ENCODE measurements at regions not wholly inside any gene's neighbourhood (a gene's known extent, or its start where the extent isn't known, plus 50 kb on each side); places are given as distances from the start of the nearest gene placed in this dataset.

- CTCF ChIA-PET (ENCODE audit: partially characterized antibody) = interaction anchor here (1.5 to 3.2 kb wide), 2 partner anchors 11 to 22 kb away, joined by 6 to 23 read pairs; no protein-coding TSS in a partner anchor
- Histone ChIP-seq H3K9me3 (ENCODE audit: insufficient read depth in 2 of 2, low read depth in 1 of 2, low read length in 1 of 2) (no peaks in the 10 kb centered on the region), H3K23me2 (ENCODE audit: low read depth, low read length) (no peaks in the 10 kb centered on the region), H3K9ac (replicated peaks in 1 of 4; ENCODE audit: extremely low read depth in 1 of 4, low read depth in 3 of 4, low read length in 3 of 4) (no peak overlapping the region), H2AK5ac (ENCODE audit: low read depth, low read length) (no peak overlapping the region), H3K4ac (replicated peaks; ENCODE audit: insufficient read length, low read depth, low read length) (no peak overlapping the region), H2BK120ac (replicated peaks; ENCODE audit: low read depth, low read length) (peak overlapping the region; percentile 72), H4K91ac (replicated peaks; ENCODE audit: insufficient read length, low read length) (no peak overlapping the region), H3K18ac (ENCODE audit: extremely low read depth, low read length) (no peak overlapping the region; the same call in 1 of the 2 replicates), H3K14ac (ENCODE audit: insufficient read length) (no peak overlapping the region), H3K36me3 (ENCODE audit: control insufficient read depth in 2 of 4, insufficient read depth in 4 of 4, low read length in 3 of 4) (no peaks in the 10 kb centered on the region), H2BK5ac (ENCODE audit: low read depth, low read length) (no peak overlapping the region), H2BK20ac (ENCODE audit: low read length) (no peak overlapping the region), H4K5ac (ENCODE audit: insufficient read length, low read depth, low read length) (no peak overlapping the region), H3K23ac (ENCODE audit: insufficient read length) (no peak overlapping the region), H3K27ac (ENCODE audit: low read depth, low read length) (no peak overlapping the region), H3K79me1 (ENCODE audit: low read depth, low read length) (no peaks in the 10 kb centered on the region), H3K56ac (replicated peaks; ENCODE audit: insufficient read length, low read depth, low read length) (no peak overlapping the region), H3K4me1 (replicated peaks in 1 of 4; ENCODE audit: control insufficient read depth in 3 of 4, insufficient read depth in 4 of 4, low read length in 3 of 4) (no peaks in the 10 kb centered on the region; a peak in 1 of 7 replicates), H2BK15ac (ENCODE audit: low read length) (no peak overlapping the region), H4K20me1 (replicated peaks in 1 of 2; ENCODE audit: control insufficient read depth in 1 of 2, insufficient read depth in 2 of 2, low read length in 2 of 2) (no peaks in the 10 kb centered on the region), H3K4me3 (ENCODE audit: extremely low read depth in 1 of 4, insufficient read depth in 2 of 4, low read depth in 3 of 4, low read length in 4 of 4) (no peak overlapping the region), H2BK12ac (ENCODE audit: low read depth, low read length) (no peak overlapping the region), H3K79me2 (ENCODE audit: control insufficient read depth in 1 of 2, insufficient read depth in 2 of 2, low read length in 2 of 2) (no peaks in the 10 kb centered on the region), H4K8ac (ENCODE audit: extremely low read depth, insufficient read depth, low read length) (no peak overlapping the region), H3K4me2 (ENCODE audit: insufficient read depth in 1 of 2, low read depth in 2 of 2, low read length in 2 of 2) (no peak overlapping the region), H3K27me3 (replicated peaks in 1 of 4; ENCODE audit: control insufficient read depth in 3 of 4, extremely low read depth in 1 of 4, insufficient read depth in 3 of 4, low read length in 3 of 4) (no peaks in the 10 kb centered on the region), H2AFZ (ENCODE audit: low read length) (no peak overlapping the region; the same call in 1 of the 2 replicates)
- DNase-seq (ENCODE audit: low read depth in 1 of 2, low spot score in 2 of 2) (no peak), FAIRE-seq (no peak)
- 70% methylated on average over 9 of the region's 9 CpGs; no CpG with 5 or more reads in 1 of the 2 experiments for WGBS, 2 experiments (ENCODE audit: extremely low coverage in 1 of 2, insufficient coverage in 1 of 2, insufficient read length in 1 of 2, insufficient replicate concordance in 2 of 2, low coverage in 1 of 2, low lambda C conversion rate in 2 of 2, missing lambda C conversion rate in 1 of 2)
- POLR2A ChIA-PET (ENCODE audit: partially characterized antibody) = no interaction called here
- TF ChIP-seq SUZ12 (IDR thresholded peaks at IDR 0.05; ENCODE audit: low read length) (no peak), BRCA1 (IDR thresholded peaks at IDR 0.05; ENCODE audit: low read depth, low read length) (no peak), SP4 (IDR thresholded peaks at IDR 0.05; ENCODE audit: low read length) (no peak), SIX5 (IDR thresholded peaks at IDR 0.05; ENCODE audit: low read depth, low read length) (no peak), CTBP2 (IDR thresholded peaks at IDR 0.05; ENCODE audit: borderline replicate concordance, insufficient read depth, insufficient read length, low read length) (no peak), ATF3 (IDR thresholded peaks at IDR 0.05; ENCODE audit: insufficient read depth, low read depth, low read length) (no peak), POLR2AphosphoS5 (IDR thresholded peaks at IDR 0.05; ENCODE audit: low read depth, low read length) (no peak), NANOG (IDR thresholded peaks at IDR 0.05; ENCODE audit: insufficient read depth, low read depth, low read length, poor library complexity, severe bottlenecking) (no peak), KDM1A (IDR thresholded peaks at IDR 0.05; ENCODE audit: borderline replicate concordance, low read length) (no peak), POLR2A (IDR thresholded peaks at IDR 0.05; ENCODE audit: control extremely low read depth in 1 of 2, low read depth in 2 of 2, low read length in 2 of 2) (no peak), GABPA (IDR thresholded peaks at IDR 0.05; ENCODE audit: borderline replicate concordance, insufficient read depth, low read length) (no peak), KDM4A (IDR thresholded peaks at IDR 0.05; ENCODE audit: low read depth, low read length, severe bottlenecking) (no peak)
Observed at GRCh38 chr1:10920063-10920626, 92.3 kb upstream of the TARDBP start.

Measured in H1 (cell line).